Testis (tissue), 2 donors: ENCODE measurements at regions not wholly inside any gene's neighbourhood (a gene's known extent, or its start where the extent isn't known, plus 50 kb on each side); places are given as distances from the start of the nearest gene placed in this dataset.

ENCODE experiments used
- DNase-seq: peaks from one replicate; pipeline ENCODE4 v3.0.0-alpha.2; 2019
- H3K27ac ChIP-seq, 2 donors: fragments of 200-600 bp; sonication (generic); one replicate each; pipeline ENCODE4 v1.5.1; 2019
- H3K27me3 ChIP-seq: fragments of 200-600 bp; sonication (generic); one replicate; pipeline ENCODE4 v1.5.1; 2019
- H3K36me3 ChIP-seq: fragments of 200-600 bp; sonication (generic); one replicate; pipeline ENCODE4 v1.5.1; 2017; ENCODE audit warnings: low read depth; ENCODE audit errors: missing control alignments
- H3K4me1 ChIP-seq: fragments of 200-600 bp; sonication (generic); one replicate; pipeline ENCODE4 v1.5.1; 2019
- H3K4me3 ChIP-seq, 2 donors: fragments of 200-600 bp; sonication (generic); one replicate each; pipeline ENCODE4 v1.5.1; 2017 to 2019
- H3K9me3 ChIP-seq: fragments of 200-600 bp; sonication (generic); one replicate; pipeline ENCODE4 v1.5.1; 2017
- POLR2A ChIP-seq: fragments of 450-650 bp; IDR thresholded peaks from one replicate; pipeline ENCODE4 v1.6.1; 2017; ENCODE audit warnings: antibody characterized with exemption, mild to moderate bottlenecking, moderate library complexity
- WGBS, 2 donors: methylation state at CpG; one replicate each; pipeline ENCODE4 v1.1.5; 2018; 5-methylcytosine and 5-hydroxymethylcytosine counted together
- intact Hi-C: fragments of 100-400 bp; cut with DNase I; formaldehyde crosslinking; loops from one replicate; pipeline ENCODE4 v1.15.1; 2023; ENCODE audit warnings: low total_unique reads
- TF ChIP-seq, protein P1 (sequence below), 3 experiments: fragments of 450-650 bp in 2 of 3; fragments of 200-600 bp in 1 of 3; sonication (generic) in 1 of 3; IDR thresholded peaks; one replicate each; pipeline ENCODE4 v1.5.1; 2016 to 2019; ENCODE audit warnings: antibody characterized with exemption in 3 of 3, mild to moderate bottlenecking in 2 of 3, moderate library complexity in 1 of 3

GRCh38 chr13:36767276-36767675 is 51.7 kb upstream of the RFXAP start:
- no peak for DNase-seq
- intact Hi-C loops: no loop called here
- no peak overlapping the region for H3K4me3 ChIP-seq
- no peaks in the 10 kb centered on the region for H3K9me3 ChIP-seq
- no peak for TF ChIP-seq POLR2A
- TF ChIP-seq, protein P1, sequence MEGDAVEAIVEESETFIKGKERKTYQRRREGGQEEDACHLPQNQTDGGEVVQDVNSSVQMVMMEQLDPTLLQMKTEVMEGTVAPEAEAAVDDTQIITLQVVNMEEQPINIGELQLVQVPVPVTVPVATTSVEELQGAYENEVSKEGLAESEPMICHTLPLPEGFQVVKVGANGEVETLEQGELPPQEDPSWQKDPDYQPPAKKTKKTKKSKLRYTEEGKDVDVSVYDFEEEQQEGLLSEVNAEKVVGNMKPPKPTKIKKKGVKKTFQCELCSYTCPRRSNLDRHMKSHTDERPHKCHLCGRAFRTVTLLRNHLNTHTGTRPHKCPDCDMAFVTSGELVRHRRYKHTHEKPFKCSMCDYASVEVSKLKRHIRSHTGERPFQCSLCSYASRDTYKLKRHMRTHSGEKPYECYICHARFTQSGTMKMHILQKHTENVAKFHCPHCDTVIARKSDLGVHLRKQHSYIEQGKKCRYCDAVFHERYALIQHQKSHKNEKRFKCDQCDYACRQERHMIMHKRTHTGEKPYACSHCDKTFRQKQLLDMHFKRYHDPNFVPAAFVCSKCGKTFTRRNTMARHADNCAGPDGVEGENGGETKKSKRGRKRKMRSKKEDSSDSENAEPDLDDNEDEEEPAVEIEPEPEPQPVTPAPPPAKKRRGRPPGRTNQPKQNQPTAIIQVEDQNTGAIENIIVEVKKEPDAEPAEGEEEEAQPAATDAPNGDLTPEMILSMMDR (IDR thresholded peaks at IDR 0.05): no peak
- H3K36me3 ChIP-seq: no peaks in the 10 kb centered on the region
- no peaks in the 10 kb centered on the region for H3K27me3 ChIP-seq
- H3K4me1 ChIP-seq: no peaks in the 10 kb centered on the region
- 83 to 88% methylated on average over 4 of the region's 4 CpGs for WGBS, 2 donors
- H3K27ac ChIP-seq: no peak overlapping the region

- intact Hi-C loops: no loop called here
- Histone ChIP-seq H3K4me1 (no peaks in the 10 kb centered on the region), H3K9me3 (no peaks in the 10 kb centered on the region), H3K36me3 (no peaks in the 10 kb centered on the region), H3K27me3 (no peaks in the 10 kb centered on the region), H3K27ac (no peak overlapping the region), H3K4me3 (no peak overlapping the region)
- no peak for DNase-seq
- whole genome bisulfite sequencing, 2 donors: 80 to 92% methylated on average over 2 of the region's 2 CpGs
- TF ChIP-seq POLR2A: no peak
- TF ChIP-seq, protein P1 (IDR thresholded peaks at IDR 0.05): no peak
Measured at GRCh38 chr13:36769126-36769525, 49.9 kb upstream of the RFXAP start.
